AG09319 (cell line): ENCODE measurements at regions not wholly inside any gene's neighbourhood (a gene's known extent, or its start where the extent isn't known, plus 50 kb on each side); places are given as distances from the start of the nearest gene placed in this dataset.

ENCODE experiments used
- DNase-seq: peaks from one replicate; pipeline ENCODE4 v3.0.0-alpha.2; 2010; ENCODE audit warnings: low read depth; ENCODE audit errors: extremely low read depth
- CTCF ChIP-seq: IDR thresholded peaks from 2 replicates; pipeline ENCODE4 v1.5.1; 2011; ENCODE audit warnings: low read depth, mild to moderate bottlenecking, inconsistent platforms, low read length, moderate library complexity

GRCh38 chr11:70734911-70735310 is 336.6 kb downstream of the CTTN start:
- no peak for DNase-seq
- no peak for TF ChIP-seq CTCF

- DNase-seq: no peak
- TF ChIP-seq CTCF: no peak
Observed at GRCh38 chr11:70735976-70736375, 337.6 kb downstream of the CTTN start.

GRCh38 chr11:70736461-70736860 is 338.1 kb downstream of the CTTN start:
- TF ChIP-seq CTCF: no peak
- DNase-seq: no peak

GRCh38 chr11:70736937-70737640 is 338.8 kb downstream of the CTTN start:
- TF ChIP-seq CTCF: no peak
- no peak for DNase-seq

GRCh38 chr11:70737816-70738630 is 339.7 kb downstream of the CTTN start:
- no peak for TF ChIP-seq CTCF
- no peak for DNase-seq

GRCh38 chr11:70738661-70739060 is 340.3 kb downstream of the CTTN start:
- no peak for DNase-seq

More at GRCh38 chr11:70738661-70739060, 340.3 kb downstream of the CTTN start:
- TF ChIP-seq CTCF: no peak
